Karpas-422 (cell line): ENCODE measurements at regions not wholly inside any gene's neighbourhood (a gene's known extent, or its start where the extent isn't known, plus 50 kb on each side); places are given as distances from the start of the nearest gene placed in this dataset.
A peak's percentile ranks its signal among the peaks of the same experiment; 100 is the strongest.

Experiments used
- DNase-seq: peaks from one replicate; pipeline ENCODE4 v3.0.0-alpha.2; 2015
- H2AFZ ChIP-seq: fragments of 200-600 bp; sonication (generic); 2 replicates; pipeline ENCODE4 v1.6.1; 2014; ENCODE audit warnings: antibody characterized with exemption, low read length, mixed read lengths
- H3K27ac ChIP-seq: fragments of 200-600 bp; sonication (generic); 2 replicates; pipeline ENCODE4 v1.5.1; 2014; ENCODE audit warnings: mild to moderate bottlenecking, low read length, moderate library complexity
- H3K27me3 ChIP-seq: fragments of 200-600 bp; sonication (generic); 2 replicates; pipeline ENCODE4 v1.6.1; 2014; ENCODE audit warnings: low read length, mixed read lengths
- H3K36me3 ChIP-seq: fragments of 200-600 bp; sonication (generic); 2 replicates; pipeline ENCODE4 v1.6.1; 2014; ENCODE audit warnings: low read length, mixed read lengths; ENCODE audit not compliant: insufficient read depth
- H3K4me1 ChIP-seq: fragments of 200-600 bp; sonication (generic); 2 replicates; pipeline ENCODE4 v1.6.1; 2014; ENCODE audit warnings: mild to moderate bottlenecking, low read length, mixed read lengths
- H3K4me2 ChIP-seq: fragments of 200-600 bp; sonication (generic); 2 replicates; pipeline ENCODE4 v1.6.1; 2014; ENCODE audit warnings: low read length, low read depth, mild to moderate bottlenecking; ENCODE audit not compliant: poor library complexity, severe bottlenecking
- H3K4me3 ChIP-seq: fragments of 200-600 bp; sonication (generic); 2 replicates; pipeline ENCODE4 v1.5.1; 2014; ENCODE audit warnings: mild to moderate bottlenecking, antibody characterized with exemption, low read length, mixed read lengths
- H3K79me2 ChIP-seq: fragments of 200-600 bp; sonication (generic); 2 replicates; pipeline ENCODE4 v1.6.1; 2014; ENCODE audit warnings: mild to moderate bottlenecking, low read length, mixed read lengths
- H3K9ac ChIP-seq: fragments of 200-600 bp; sonication (generic); 2 replicates; pipeline ENCODE4 v1.6.0; 2014; ENCODE audit warnings: low read length
- H3K9me2 ChIP-seq: fragments of 200-600 bp; sonication (generic), shearing (Covaris generic); replicated peaks from 2 replicates; pipeline ENCODE4 v1.6.0; 2014; ENCODE audit warnings: mild to moderate bottlenecking, low read length, moderate library complexity; ENCODE audit not compliant: insufficient read depth
- H3K9me3 ChIP-seq: fragments of 300-700, 200-600 bp; sonication (generic); 2 replicates; pipeline ENCODE4 v1.6.1; 2014; ENCODE audit warnings: low read length, mixed read lengths
- H4K20me1 ChIP-seq: fragments of 200-600 bp; sonication (generic); 2 replicates; pipeline ENCODE4 v1.6.1; 2014; ENCODE audit warnings: mild to moderate bottlenecking, antibody characterized with exemption, low read length, low read depth; ENCODE audit not compliant: insufficient read depth

DNA sequence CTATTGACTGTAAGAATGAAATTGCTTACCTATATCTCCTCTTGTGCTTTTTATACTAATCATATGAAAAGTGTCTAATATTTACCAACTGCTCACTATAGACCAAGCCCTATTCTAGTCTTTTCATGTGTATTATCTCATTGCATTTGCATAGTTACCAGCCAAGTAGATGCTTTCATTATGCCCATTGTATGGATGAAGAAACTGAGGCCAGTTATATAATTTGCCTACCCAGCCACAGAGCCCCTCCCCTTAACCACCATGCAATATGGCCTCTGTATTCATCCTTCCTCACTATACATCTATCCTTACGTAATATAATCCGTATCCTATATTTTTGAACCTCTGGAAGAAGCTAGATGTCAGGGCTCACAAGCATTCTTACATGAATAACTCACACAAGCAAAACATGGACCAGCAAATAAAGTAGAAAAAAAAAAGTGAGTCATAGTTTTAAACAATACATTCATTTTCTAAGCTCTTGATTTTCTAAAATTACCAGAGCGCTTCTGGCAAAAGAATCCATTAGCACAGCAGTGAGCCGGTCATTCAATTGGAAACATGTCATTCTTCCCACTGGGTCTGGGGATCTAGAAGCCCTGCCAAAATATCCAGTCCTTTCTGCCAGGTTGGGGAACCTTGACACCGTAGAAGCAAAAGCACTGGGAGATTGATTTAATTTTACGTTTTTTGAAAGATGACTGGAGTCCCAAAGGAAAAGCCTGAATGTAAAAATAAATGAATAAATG is 80.0 kb downstream of the C11orf91 start:
- Histone ChIP-seq H2AFZ (no peak overlapping the region), H3K27ac (no peak overlapping the region), H3K4me1 (no peaks in the 10 kb centered on the region), H3K79me2 (no peaks in the 10 kb centered on the region), H3K4me2 (no peak overlapping the region), H4K20me1 (no peaks in the 10 kb centered on the region), H3K36me3 (no peaks in the 10 kb centered on the region), H3K4me3 (no peak overlapping the region), H3K9me2 (no peaks in the 10 kb centered on the region), H3K27me3 (no peaks in the 10 kb centered on the region), H3K9me3 (no peaks in the 10 kb centered on the region), H3K9ac (no peak overlapping the region)
- peak; percentile 25 for DNase-seq

DNA sequence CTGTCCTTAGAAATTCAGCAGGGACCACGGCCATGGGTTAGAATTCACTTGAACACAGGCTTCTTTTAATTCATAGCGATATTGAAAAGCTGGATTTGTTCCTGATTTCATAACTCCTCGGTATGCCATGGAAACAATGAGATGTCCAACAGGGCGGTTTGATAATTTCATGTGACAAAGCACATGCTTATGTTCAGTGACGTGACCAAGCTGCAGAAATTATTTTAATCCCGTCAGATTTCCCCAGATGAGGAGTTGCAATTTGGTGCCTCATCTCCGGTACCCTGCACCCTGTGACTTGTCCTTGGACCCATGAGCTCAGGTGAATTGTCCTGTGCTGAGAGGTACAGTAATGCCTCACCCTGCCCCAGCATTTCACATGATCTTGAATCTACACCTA is 81.7 kb downstream of the C11orf91 start:
- Histone ChIP-seq H3K79me2 (no peaks in the 10 kb centered on the region), H2AFZ (no peak overlapping the region), H3K4me2 (no peak overlapping the region), H3K9ac (no peak overlapping the region), H3K36me3 (no peaks in the 10 kb centered on the region), H3K9me2 (no peaks in the 10 kb centered on the region), H3K4me1 (no peaks in the 10 kb centered on the region), H3K9me3 (no peaks in the 10 kb centered on the region), H3K27ac (no peak overlapping the region), H4K20me1 (no peaks in the 10 kb centered on the region), H3K4me3 (no peak overlapping the region), H3K27me3 (no peaks in the 10 kb centered on the region)
- peak; percentile 28 for DNase-seq

DNA sequence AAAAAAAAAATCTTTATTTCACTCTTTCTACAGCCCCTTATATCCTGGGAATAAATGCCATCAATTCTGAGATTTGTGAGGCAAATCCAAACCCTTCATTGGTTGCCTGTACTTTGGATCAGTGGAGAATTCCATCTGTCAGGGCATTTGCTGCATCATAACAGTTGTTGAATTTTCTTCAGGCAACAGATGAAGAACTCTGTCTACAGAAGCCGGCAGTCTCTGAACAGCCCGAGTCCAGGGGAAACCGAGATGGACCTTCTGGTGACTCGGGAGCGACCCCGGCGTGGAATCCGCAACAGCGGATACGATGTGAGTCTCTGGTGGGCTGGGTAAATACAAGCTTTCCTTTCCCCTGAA is 82.3 kb downstream of the C11orf91 start:
- no peaks in the 10 kb centered on the region for H3K36me3 ChIP-seq
- H3K27me3 ChIP-seq: no peaks in the 10 kb centered on the region
- no peaks in the 10 kb centered on the region for H3K79me2 ChIP-seq
- no peak overlapping the region for H2AFZ ChIP-seq
- H3K4me1 ChIP-seq: no peaks in the 10 kb centered on the region
- H3K9me2 ChIP-seq: no peaks in the 10 kb centered on the region
- H3K9me3 ChIP-seq: no peaks in the 10 kb centered on the region
- no peak overlapping the region for H3K4me2 ChIP-seq
- peak; percentile 14 for DNase-seq
- no peaks in the 10 kb centered on the region for H4K20me1 ChIP-seq
- H3K4me3 ChIP-seq: no peak overlapping the region
- no peak overlapping the region for H3K27ac ChIP-seq
- no peak overlapping the region for H3K9ac ChIP-seq

DNA sequence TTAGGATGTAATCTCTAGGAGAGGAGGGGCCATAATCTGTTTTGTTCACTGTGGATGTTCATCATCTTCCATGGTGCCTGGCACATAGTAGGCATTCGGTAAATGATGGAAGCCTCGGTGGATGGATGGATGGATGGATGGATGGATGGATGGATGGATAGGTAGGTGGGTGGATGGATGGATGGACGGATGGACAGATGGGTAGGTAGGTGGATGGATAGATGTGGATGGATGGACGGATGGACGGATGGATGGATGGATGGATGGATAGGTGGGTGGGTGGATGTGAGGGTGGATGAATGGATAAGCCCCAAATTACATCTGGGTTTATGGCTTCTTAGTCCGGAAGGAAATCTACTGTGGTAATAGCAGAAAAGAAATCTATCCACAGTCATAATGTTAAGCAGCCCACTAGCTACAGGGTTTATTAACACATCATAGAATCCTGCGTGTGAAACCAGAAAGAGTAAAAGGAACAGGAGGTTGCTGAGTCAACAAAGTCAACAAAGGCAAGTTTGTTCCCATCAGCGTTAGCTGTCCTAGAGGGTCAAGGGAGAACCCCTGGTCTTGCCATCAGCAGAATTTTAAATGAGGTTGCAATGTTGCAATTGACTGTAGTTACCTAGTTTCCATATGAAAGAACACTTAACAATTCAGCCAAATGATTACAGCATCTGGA is 82.8 kb downstream of the C11orf91 start:
- DNase-seq: peak; percentile 14
- H3K36me3 ChIP-seq: no peaks in the 10 kb centered on the region
- no peaks in the 10 kb centered on the region for H3K27me3 ChIP-seq
- no peaks in the 10 kb centered on the region for H3K4me1 ChIP-seq
- H4K20me1 ChIP-seq: no peaks in the 10 kb centered on the region
- H3K9me3 ChIP-seq: no peaks in the 10 kb centered on the region
- H2AFZ ChIP-seq: no peak overlapping the region
- H3K4me2 ChIP-seq: no peak overlapping the region
- H3K27ac ChIP-seq: no peak overlapping the region
- no peaks in the 10 kb centered on the region for H3K9me2 ChIP-seq
- H3K79me2 ChIP-seq: no peaks in the 10 kb centered on the region
- H3K9ac ChIP-seq: no peak overlapping the region
- H3K4me3 ChIP-seq: no peak overlapping the region

DNA sequence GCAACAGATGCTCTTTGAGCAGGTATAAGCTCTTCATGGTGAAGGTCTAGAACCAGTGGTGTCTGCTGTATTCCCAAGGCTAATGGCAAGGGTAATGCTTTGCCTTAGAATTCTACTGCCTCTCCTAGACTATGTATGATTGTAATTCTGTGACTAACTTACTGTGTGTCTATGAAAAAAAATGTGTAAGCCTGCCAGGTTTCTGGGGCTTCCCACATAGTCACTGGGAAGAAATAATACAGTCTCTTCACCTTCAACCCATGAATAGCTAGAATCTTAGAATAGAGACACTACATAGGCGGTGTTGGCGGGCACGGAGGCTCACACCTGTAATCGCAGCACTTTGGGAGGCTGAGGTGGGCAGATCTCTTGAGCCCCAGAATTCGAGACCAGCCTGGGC is 84.1 kb downstream of the C11orf91 start:
- Histone ChIP-seq H4K20me1 (no peaks in the 10 kb centered on the region), H3K9me2 (no peaks in the 10 kb centered on the region), H3K9ac (no peak overlapping the region), H2AFZ (no peak overlapping the region), H3K27ac (no peak overlapping the region), H3K4me2 (no peak overlapping the region), H3K27me3 (no peaks in the 10 kb centered on the region), H3K79me2 (no peaks in the 10 kb centered on the region), H3K4me3 (no peak overlapping the region), H3K4me1 (no peaks in the 10 kb centered on the region), H3K9me3 (no peaks in the 10 kb centered on the region), H3K36me3 (no peaks in the 10 kb centered on the region)
- no peak for DNase-seq

DNA sequence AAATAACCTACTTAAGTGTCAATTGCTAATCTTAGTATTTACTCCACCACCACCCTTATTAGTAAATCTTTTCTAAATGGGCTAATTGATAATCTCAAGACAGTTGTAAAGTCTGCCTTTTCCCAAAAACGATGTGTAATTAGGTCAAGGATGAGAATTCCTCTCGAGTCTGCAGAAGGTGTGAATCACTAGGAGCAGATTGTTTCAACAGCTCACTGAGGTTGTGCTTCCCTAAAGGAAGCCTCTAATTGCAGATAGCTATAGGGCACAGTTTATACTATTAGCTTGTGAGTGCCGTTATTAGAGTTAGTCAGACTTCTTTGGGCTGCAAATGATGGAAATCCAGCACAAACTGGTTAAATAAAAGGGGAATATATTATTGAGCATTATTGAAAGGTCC is 84.9 kb downstream of the C11orf91 start:
- Histone ChIP-seq H4K20me1 (no peaks in the 10 kb centered on the region), H3K4me2 (no peak overlapping the region), H3K4me3 (no peak overlapping the region), H3K9me3 (no peaks in the 10 kb centered on the region), H3K27me3 (no peaks in the 10 kb centered on the region), H3K9me2 (no peaks in the 10 kb centered on the region), H3K4me1 (no peaks in the 10 kb centered on the region), H3K79me2 (no peaks in the 10 kb centered on the region), H3K36me3 (no peaks in the 10 kb centered on the region), H3K9ac (no peak overlapping the region), H3K27ac (no peak overlapping the region), H2AFZ (no peak overlapping the region)
- no peak for DNase-seq

DNA sequence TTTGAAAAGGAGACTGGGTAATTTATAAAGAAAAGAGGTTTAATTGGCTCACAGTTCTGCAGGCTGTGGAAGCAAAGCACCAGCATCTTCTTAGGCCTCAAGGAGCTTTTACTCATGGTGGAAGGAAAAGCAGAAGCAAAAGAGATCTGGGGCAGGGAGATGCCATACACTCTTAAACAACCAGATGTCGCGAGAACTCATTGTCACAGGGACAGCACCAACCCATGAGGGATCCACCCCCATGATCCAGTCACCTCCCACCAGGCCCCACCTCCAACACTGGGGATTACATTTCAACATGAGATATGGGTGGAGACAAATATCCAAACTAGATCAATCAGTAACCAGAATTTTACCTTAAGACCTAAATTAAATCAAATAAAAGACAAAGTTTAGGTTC is 87.2 kb downstream of the C11orf91 start:
- Histone ChIP-seq H3K4me2 (no peak overlapping the region), H3K79me2 (no peaks in the 10 kb centered on the region), H3K9ac (no peak overlapping the region), H4K20me1 (no peaks in the 10 kb centered on the region), H3K4me1 (no peaks in the 10 kb centered on the region), H3K9me3 (no peaks in the 10 kb centered on the region), H3K36me3 (no peaks in the 10 kb centered on the region), H3K9me2 (no peaks in the 10 kb centered on the region), H2AFZ (no peak overlapping the region), H3K4me3 (no peak overlapping the region), H3K27me3 (no peaks in the 10 kb centered on the region), H3K27ac (no peak overlapping the region)
- DNase-seq: no peak

DNA sequence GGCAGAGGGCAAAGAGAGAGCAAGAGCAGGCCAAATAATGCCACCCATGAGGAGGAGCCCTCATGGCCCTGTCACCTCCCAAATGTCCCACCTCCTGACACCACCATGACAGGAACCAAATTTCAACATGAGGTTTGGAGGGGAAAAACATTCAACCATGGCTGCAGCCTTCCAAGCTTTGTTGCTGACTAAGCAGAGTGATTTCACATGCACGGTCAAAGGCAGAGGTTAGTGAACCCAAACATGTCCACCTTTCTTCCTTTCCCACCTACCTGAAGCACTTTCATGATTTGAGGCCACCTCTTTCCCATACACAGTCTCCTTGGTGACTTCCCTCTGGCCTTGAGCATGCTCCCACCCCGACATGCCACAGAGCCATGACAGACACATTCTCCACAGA is 89.7 kb downstream of the C11orf91 start:
- Histone ChIP-seq H3K4me1 (no peaks in the 10 kb centered on the region), H3K27me3 (no peaks in the 10 kb centered on the region), H3K27ac (no peak overlapping the region), H3K9ac (no peak overlapping the region), H2AFZ (no peak overlapping the region), H3K4me2 (no peak overlapping the region), H3K36me3 (no peaks in the 10 kb centered on the region), H3K79me2 (no peaks in the 10 kb centered on the region), H3K4me3 (no peak overlapping the region), H4K20me1 (no peaks in the 10 kb centered on the region), H3K9me2 (no peaks in the 10 kb centered on the region), H3K9me3 (no peaks in the 10 kb centered on the region)
- DNase-seq: no peak
